Natural killer cell (primary cell): ENCODE measurements at regions not wholly inside any gene's neighbourhood (a gene's known extent, or its start where the extent isn't known, plus 50 kb on each side); places are given as distances from the start of the nearest gene placed in this dataset.

ENCODE experiments used
- ATAC-seq, 3 donors: fragments of 150-1000 bp in 2 of 3; fragments of 200-7000 bp in 1 of 3; cut with Tn5 transposase; 1 replicate in 1 of 3; 2 replicates in 2 of 3; pipeline ENCODE4 v1.10.0; 2021; ENCODE audit warnings: mild to moderate bottlenecking in 2 of 3, moderate library complexity in 2 of 3
- DNase-seq, 2 donors: peaks; one replicate each; pipeline versions ENCODE4 v3.0.0 to v3.0.0-alpha.2; 2013 to 2021; ENCODE audit warnings: mixed read lengths in 1 of 2
- H3K27ac ChIP-seq: one replicate; pipeline ENCODE4 v1.5.1; 2013; ENCODE audit warnings: mild to moderate bottlenecking, low read length
- H3K27me3 ChIP-seq: one replicate; pipeline ENCODE4 v1.6.1; 2013; ENCODE audit warnings: low read length; ENCODE audit not compliant: control insufficient read depth, insufficient read depth
- H3K36me3 ChIP-seq: one replicate; pipeline ENCODE4 v1.6.1; 2013; ENCODE audit warnings: low read length; ENCODE audit not compliant: control insufficient read depth, insufficient read depth
- H3K4me1 ChIP-seq: one replicate; pipeline ENCODE4 v1.6.1; 2013; ENCODE audit warnings: low read length; ENCODE audit not compliant: control insufficient read depth, insufficient read depth
- H3K4me3 ChIP-seq: one replicate; pipeline ENCODE4 v1.5.1; 2013; ENCODE audit warnings: low read length
- H3K9me3 ChIP-seq: one replicate; pipeline ENCODE4 v1.6.1; 2013; ENCODE audit warnings: low read length; ENCODE audit not compliant: control insufficient read depth, insufficient read depth
- H3K27ac Mint-ChIP-seq, 2 donors: one replicate each; pipeline ENCODE4 v1.8.0; 2022; ENCODE audit warnings: mild to moderate bottlenecking in 2 of 2, mixed read lengths in 2 of 2, moderate library complexity in 1 of 2
- H3K27me3 Mint-ChIP-seq, 2 donors: one replicate each; pipeline ENCODE4 v1.8.0; 2022; ENCODE audit warnings: low read depth in 2 of 2, mixed read lengths in 2 of 2
- H3K36me3 Mint-ChIP-seq: one replicate; pipeline ENCODE4 v1.8.0; 2022; ENCODE audit warnings: mixed read lengths
- H3K4me1 Mint-ChIP-seq, 2 donors: one replicate each; pipeline ENCODE4 v1.8.0; 2022; ENCODE audit warnings: mixed read lengths in 2 of 2
- H3K4me3 Mint-ChIP-seq: one replicate; pipeline ENCODE4 v1.8.0; 2022; ENCODE audit warnings: mild to moderate bottlenecking, moderate library complexity, mixed read lengths
- H3K9me3 Mint-ChIP-seq, 2 donors: one replicate each; pipeline ENCODE4 v1.8.0; 2022; ENCODE audit warnings: mixed read lengths in 2 of 2
- WGBS: methylation state at CpG from one replicate; pipeline ENCODE4 v1.1.7; 2013; ENCODE audit warnings: missing lambda C conversion rate; ENCODE audit not compliant: insufficient coverage; 5-methylcytosine and 5-hydroxymethylcytosine counted together
- intact Hi-C: fragments of 100-400 bp; cut with micrococcal nuclease; formaldehyde crosslinking; loops from one replicate; pipeline ENCODE4 v1.14.2; 2022
- TF ChIP-seq, protein P1 (sequence below): fragments of 200-600 bp; IDR thresholded peaks from one replicate; pipeline ENCODE4 v1.8.0; 2022; ENCODE audit warnings: antibody characterized with exemption

DNA sequence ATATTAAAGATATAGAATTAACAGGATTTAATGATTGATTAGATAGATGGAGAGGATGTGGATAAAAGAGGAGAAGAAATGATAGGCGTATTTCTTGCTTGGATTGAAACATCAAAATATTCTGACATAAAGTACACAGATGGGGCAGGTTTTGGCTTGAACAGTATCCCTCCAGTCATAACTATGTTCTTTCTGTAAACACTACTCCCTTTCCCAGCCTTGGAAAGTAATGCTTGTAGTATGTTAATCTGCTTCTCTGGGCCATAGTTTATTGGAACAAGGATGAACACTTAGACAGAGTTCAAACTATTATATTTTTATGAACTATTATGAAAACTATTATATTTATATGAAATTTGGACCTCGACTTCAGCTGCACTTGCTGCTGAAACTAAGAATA is 419.2 kb downstream of the AASDHPPT start:
- no peaks in the 10 kb centered on the region for H3K9me3 ChIP-seq
- no peak overlapping the region for H3K27ac ChIP-seq
- no CpG with 5 or more reads among the region's 2 CpGs for WGBS
- no peaks in the 10 kb centered on the region for H3K4me1 ChIP-seq
- Mint-ChIP-seq H3K4me3 (no peak overlapping the region), H3K27me3 (no peaks in the 10 kb centered on the region), H3K9me3 (peaks cover 4 to 16% of the 10 kb centered on the region in 2 donors), H3K27ac (no peak overlapping the region), H3K4me1 (no peaks in the 10 kb centered on the region), H3K36me3 (no peaks in the 10 kb centered on the region)
- ATAC-seq (no peak), DNase-seq (no peak)
- no peaks in the 10 kb centered on the region for H3K36me3 ChIP-seq
- intact Hi-C loops: no loop called here
- no peaks in the 10 kb centered on the region for H3K27me3 ChIP-seq
- TF ChIP-seq, protein P1, sequence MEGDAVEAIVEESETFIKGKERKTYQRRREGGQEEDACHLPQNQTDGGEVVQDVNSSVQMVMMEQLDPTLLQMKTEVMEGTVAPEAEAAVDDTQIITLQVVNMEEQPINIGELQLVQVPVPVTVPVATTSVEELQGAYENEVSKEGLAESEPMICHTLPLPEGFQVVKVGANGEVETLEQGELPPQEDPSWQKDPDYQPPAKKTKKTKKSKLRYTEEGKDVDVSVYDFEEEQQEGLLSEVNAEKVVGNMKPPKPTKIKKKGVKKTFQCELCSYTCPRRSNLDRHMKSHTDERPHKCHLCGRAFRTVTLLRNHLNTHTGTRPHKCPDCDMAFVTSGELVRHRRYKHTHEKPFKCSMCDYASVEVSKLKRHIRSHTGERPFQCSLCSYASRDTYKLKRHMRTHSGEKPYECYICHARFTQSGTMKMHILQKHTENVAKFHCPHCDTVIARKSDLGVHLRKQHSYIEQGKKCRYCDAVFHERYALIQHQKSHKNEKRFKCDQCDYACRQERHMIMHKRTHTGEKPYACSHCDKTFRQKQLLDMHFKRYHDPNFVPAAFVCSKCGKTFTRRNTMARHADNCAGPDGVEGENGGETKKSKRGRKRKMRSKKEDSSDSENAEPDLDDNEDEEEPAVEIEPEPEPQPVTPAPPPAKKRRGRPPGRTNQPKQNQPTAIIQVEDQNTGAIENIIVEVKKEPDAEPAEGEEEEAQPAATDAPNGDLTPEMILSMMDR: no peak
- no peak overlapping the region for H3K4me3 ChIP-seq

DNA sequence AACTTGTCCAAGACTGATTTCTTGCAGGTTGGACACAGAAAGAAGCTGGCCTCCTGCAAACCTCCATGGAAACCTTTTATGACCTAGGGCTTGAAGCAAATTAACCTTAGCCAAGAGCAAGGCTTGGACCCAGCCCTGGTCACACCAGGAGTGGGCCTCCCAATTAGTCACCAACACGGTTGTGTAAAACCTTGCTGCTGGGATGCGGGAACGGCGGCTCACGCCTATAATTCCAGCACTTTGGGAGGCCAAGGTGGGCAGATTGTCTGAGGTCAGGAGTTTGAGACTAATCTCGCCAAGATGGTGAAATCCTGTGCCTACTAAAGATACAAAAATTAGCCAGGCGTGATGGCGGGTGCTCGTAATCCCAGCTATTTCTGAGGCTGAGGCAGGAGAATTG is 419.9 kb downstream of the AASDHPPT start:
- ATAC-seq: no peak
- intact Hi-C loops: no loop called here
- WGBS: 88% methylated on average over 9 of the region's 9 CpGs
- H3K27me3 ChIP-seq: no peaks in the 10 kb centered on the region
- no peaks in the 10 kb centered on the region for H3K4me1 ChIP-seq
- Mint-ChIP-seq H3K4me1 (no peaks in the 10 kb centered on the region), H3K9me3 (peaks cover 7 to 16% of the 10 kb centered on the region in 2 donors), H3K36me3 (peaks cover 5% of the 10 kb centered on the region), H3K27me3 (no peaks in the 10 kb centered on the region), H3K27ac (no peak overlapping the region), H3K4me3 (no peak overlapping the region)
- DNase-seq: no peak
- H3K27ac ChIP-seq: no peak overlapping the region
- no peaks in the 10 kb centered on the region for H3K36me3 ChIP-seq
- no peaks in the 10 kb centered on the region for H3K9me3 ChIP-seq
- no peak overlapping the region for H3K4me3 ChIP-seq
- TF ChIP-seq, protein P1: no peak

DNA sequence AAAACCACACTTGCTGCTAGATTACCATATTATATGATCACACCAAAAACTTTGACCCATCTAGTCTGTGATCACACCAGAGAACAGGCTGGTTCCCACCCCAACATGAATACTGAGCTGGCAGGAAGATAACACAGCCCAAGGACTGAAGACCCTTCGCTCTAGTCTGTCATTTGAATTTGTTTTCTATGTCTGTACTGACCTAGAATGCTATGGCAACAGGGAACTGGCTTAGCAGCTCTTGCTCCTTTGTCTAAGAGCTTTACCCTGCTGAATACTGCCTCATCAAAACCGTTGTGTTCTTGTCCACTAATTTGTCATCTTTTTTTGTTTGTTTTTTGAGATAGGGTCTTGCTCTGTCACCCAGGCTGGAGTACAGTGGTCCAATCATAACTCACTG is 420.4 kb downstream of the AASDHPPT start:
- H3K4me1 ChIP-seq: no peaks in the 10 kb centered on the region
- Mint-ChIP-seq H3K9me3 (peaks cover 9 to 12% of the 10 kb centered on the region in 2 donors), H3K4me3 (no peak overlapping the region), H3K27me3 (no peaks in the 10 kb centered on the region), H3K4me1 (no peaks in the 10 kb centered on the region), H3K36me3 (peaks cover 10% of the 10 kb centered on the region), H3K27ac (no peak overlapping the region)
- ATAC-seq (no peak), DNase-seq (no peak)
- H3K36me3 ChIP-seq: no peaks in the 10 kb centered on the region
- no peak overlapping the region for H3K4me3 ChIP-seq
- no peaks in the 10 kb centered on the region for H3K9me3 ChIP-seq
- 76% methylated on average over 2 of the region's 2 CpGs for WGBS
- H3K27ac ChIP-seq: no peak overlapping the region
- H3K27me3 ChIP-seq: no peaks in the 10 kb centered on the region
- TF ChIP-seq, protein P1: no peak
- intact Hi-C loops: no loop called here

DNA sequence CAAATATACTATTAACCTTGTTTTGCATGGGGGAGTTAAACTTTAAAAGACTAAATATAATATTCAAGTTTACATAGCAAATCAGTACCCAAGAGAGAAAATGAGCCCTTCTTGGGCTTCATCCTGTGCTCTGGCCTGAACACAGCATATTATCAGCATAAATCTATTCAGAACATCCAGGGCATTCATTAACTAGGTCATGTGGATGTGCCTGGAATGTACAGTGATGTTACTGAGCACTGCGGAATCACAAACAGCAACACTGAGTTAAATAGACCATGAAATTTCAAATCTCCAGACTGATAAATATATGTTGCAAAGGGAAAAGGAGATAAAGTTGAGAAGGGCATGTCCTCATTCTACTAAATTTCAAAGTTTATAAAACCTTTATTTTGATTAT is 426.4 kb downstream of the AASDHPPT start:
- H3K9me3 ChIP-seq: peaks cover 3% of the 10 kb centered on the region
- H3K27ac ChIP-seq: no peak overlapping the region
- H3K27ac Mint-ChIP-seq: no peak overlapping the region
- H3K36me3 Mint-ChIP-seq: peaks cover 36% of the 10 kb centered on the region
- no peaks in the 10 kb centered on the region for H3K4me1 ChIP-seq
- TF ChIP-seq, protein P1: no peak
- H3K4me3 Mint-ChIP-seq: no peak overlapping the region
- no peaks in the 10 kb centered on the region for H3K27me3 Mint-ChIP-seq
- no CpG with 5 or more reads among the region's 1 CpG for WGBS
- H3K4me3 ChIP-seq: no peak overlapping the region
- H3K9me3 Mint-ChIP-seq: peaks cover 19% of the 10 kb centered on the region in 2 donors
- intact Hi-C loops: no loop called here
- H3K36me3 ChIP-seq: no peaks in the 10 kb centered on the region
- H3K4me1 Mint-ChIP-seq: no peaks in the 10 kb centered on the region
- no peak for DNase-seq
- no peaks in the 10 kb centered on the region for H3K27me3 ChIP-seq
- no peak for ATAC-seq
